ENCODE measurements at regions not wholly inside any gene's neighbourhood (a gene's known extent, or its start where the extent isn't known, plus 50 kb on each side); places are given as distances from the start of the nearest gene placed in this dataset.

DNA sequence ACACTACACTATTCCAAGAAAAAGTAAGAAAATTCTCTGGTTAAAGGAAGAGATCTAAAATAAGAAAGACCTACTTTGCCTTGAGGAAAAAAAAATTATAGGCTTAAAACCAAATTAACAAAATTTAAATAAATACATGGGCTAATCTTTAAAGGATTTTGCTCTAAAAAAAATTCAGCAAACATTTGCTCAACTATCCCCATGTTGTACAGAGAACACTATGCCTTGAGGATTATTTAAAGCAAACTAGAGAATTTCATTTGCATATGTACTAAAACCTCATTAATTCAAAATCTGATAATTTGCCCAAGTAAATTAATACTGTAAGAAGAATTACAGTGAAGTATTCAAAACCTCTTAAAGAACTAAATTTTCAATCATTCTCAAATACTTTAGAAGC is 71.6 kb upstream of the KCNIP4 start:
- TF ChIP-seq, protein P1, sequence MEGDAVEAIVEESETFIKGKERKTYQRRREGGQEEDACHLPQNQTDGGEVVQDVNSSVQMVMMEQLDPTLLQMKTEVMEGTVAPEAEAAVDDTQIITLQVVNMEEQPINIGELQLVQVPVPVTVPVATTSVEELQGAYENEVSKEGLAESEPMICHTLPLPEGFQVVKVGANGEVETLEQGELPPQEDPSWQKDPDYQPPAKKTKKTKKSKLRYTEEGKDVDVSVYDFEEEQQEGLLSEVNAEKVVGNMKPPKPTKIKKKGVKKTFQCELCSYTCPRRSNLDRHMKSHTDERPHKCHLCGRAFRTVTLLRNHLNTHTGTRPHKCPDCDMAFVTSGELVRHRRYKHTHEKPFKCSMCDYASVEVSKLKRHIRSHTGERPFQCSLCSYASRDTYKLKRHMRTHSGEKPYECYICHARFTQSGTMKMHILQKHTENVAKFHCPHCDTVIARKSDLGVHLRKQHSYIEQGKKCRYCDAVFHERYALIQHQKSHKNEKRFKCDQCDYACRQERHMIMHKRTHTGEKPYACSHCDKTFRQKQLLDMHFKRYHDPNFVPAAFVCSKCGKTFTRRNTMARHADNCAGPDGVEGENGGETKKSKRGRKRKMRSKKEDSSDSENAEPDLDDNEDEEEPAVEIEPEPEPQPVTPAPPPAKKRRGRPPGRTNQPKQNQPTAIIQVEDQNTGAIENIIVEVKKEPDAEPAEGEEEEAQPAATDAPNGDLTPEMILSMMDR (IDR thresholded peaks at IDR 0.05): no peak
- no peak for TF ChIP-seq POLR2A (IDR thresholded peaks at IDR 0.05)
